IPS-20b (cell line): ENCODE measurements at regions not wholly inside any gene's neighbourhood (a gene's known extent, or its start where the extent isn't known, plus 50 kb on each side); places are given as distances from the start of the nearest gene placed in this dataset.
A peak's percentile ranks its signal among the peaks of the same experiment; 100 is the strongest.

Experiments used
- H3K27ac ChIP-seq: one replicate; pipeline ENCODE4 v1.5.1; 2013; ENCODE audit warnings: low read length
- H3K27me3 ChIP-seq: 2 replicates; pipeline ENCODE4 v1.6.1; 2013; ENCODE audit warnings: mild to moderate bottlenecking, low read length, inconsistent platforms; ENCODE audit not compliant: insufficient read depth
- H3K36me3 ChIP-seq: 2 replicates; pipeline ENCODE4 v1.6.1; 2013; ENCODE audit warnings: low read depth, mild to moderate bottlenecking, inconsistent platforms, low read length, moderate library complexity; ENCODE audit not compliant: insufficient read depth
- H3K4me1 ChIP-seq: 2 replicates; pipeline ENCODE4 v1.6.1; 2013; ENCODE audit warnings: mild to moderate bottlenecking, control low read depth, inconsistent platforms, low read length, moderate library complexity; ENCODE audit not compliant: insufficient read depth
- H3K4me3 ChIP-seq: 2 replicates; pipeline ENCODE4 v1.5.1; 2013; ENCODE audit warnings: mild to moderate bottlenecking, low read length, inconsistent platforms
- H3K9ac ChIP-seq: 2 replicates; pipeline ENCODE4 v1.6.1; 2013; ENCODE audit warnings: low read depth, mild to moderate bottlenecking, inconsistent platforms, low read length, moderate library complexity
- H3K9me3 ChIP-seq: 2 replicates; pipeline ENCODE4 v1.6.1; 2013; ENCODE audit warnings: mild to moderate bottlenecking, low read depth, low read length, inconsistent platforms; ENCODE audit not compliant: insufficient read depth

DNA sequence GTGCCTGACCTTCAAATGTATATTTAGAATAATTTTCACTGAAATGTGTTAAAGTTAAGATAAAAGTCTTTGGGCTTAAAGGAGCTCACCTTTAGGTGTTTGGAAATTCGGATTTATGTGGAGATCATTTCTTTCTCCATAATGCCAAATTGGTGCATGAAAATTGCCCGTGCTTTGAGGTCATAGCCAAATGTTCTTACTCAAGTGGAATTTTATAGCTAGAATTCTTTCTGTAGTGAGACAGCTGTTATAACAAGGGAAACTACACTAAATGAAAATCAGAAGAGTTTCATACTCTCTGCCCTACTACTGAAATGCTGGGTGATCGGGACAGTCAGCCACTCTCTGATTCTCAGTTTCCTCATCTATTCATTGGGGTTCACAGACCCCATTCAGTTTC, 89.5 kb upstream of the DBX1 start:
- no peaks in the 10 kb centered on the region for H3K9me3 ChIP-seq
- peaks cover 21% of the 10 kb centered on the region; the same call in 1 of the 2 replicates for H3K4me1 ChIP-seq
- H3K27me3 ChIP-seq, result peaks cover 81% of the 10 kb centered on the region; the same call in 1 of the 2 replicates
- no peak overlapping the region for H3K27ac ChIP-seq
- H3K4me3 ChIP-seq, result no peak overlapping the region
- no peak overlapping the region for H3K9ac ChIP-seq
- H3K36me3 ChIP-seq, result no peaks in the 10 kb centered on the region

GRCh38 chr11:20249378-20249777, 89.1 kb upstream of the DBX1 start:
- Histone ChIP-seq H3K36me3 (no peaks in the 10 kb centered on the region), H3K27ac (no peak overlapping the region), H3K9me3 (no peaks in the 10 kb centered on the region), H3K4me3 (no peak overlapping the region), H3K9ac (no peak overlapping the region), H3K27me3 (peaks cover 76% of the 10 kb centered on the region; the same call in 1 of the 2 replicates), H3K4me1 (peaks cover 21% of the 10 kb centered on the region; the same call in 1 of the 2 replicates)

DNA sequence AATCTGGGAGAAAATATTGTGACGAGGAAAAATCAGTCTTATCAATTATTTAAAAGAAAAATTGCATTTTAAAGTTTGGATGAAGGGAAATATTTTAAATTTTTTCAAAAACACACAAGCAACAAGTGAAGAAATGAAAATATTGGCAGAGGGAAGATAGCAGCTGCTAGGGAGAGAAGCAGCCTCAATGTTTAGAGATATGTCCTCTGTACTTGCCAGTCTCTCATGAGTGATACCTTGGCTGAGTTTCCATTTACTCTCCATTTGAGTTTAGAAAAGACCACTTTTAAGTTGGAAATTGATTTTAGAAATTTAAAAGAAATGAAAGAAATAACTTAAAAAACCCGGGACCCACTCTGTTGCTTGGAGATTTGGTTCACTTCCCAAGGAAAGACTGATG, 88.6 kb upstream of the DBX1 start:
- Histone ChIP-seq H3K4me1 (peaks cover 21% of the 10 kb centered on the region; the same call in 1 of the 2 replicates), H3K36me3 (no peaks in the 10 kb centered on the region), H3K4me3 (no peak overlapping the region), H3K9ac (no peak overlapping the region), H3K27ac (no peak overlapping the region), H3K9me3 (no peaks in the 10 kb centered on the region), H3K27me3 (peaks cover 71% of the 10 kb centered on the region; the same call in 1 of the 2 replicates)

DNA sequence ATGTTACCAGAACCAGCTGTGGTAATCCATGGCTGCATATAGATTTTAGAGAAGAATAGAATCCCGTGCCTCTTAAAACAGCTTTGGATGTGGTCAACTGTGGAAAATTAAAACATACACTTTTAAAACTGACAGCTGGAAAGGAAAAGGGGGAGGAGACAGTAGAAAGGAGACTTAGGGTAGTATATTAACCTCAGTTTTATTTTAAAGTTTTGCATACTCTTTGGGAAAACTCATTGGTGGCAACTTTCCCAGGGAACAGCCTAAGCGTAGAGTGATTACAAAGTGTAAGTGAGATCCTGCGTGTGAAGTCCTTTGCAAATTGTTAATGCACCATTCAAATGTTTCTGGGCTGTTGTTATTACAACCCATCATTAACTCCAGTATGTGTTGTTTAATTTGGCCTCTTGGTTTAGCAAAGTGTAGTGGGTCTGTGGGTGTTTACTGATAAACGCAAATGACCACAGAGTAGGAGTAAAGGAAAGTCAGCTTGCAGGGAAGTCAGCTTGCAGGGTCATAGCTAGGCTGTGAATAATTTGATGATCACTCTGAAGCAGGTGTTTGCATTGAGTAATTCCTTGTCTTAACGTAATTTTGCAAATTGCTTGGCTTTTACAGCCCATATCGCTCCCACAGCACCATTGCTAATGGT, 88.0 kb upstream of the DBX1 start:
- H3K9ac ChIP-seq, result no peak overlapping the region
- no peak overlapping the region for H3K27ac ChIP-seq
- peak overlapping the region; percentile 57; the same call in 1 of the 2 replicates for H3K4me3 ChIP-seq
- H3K36me3 ChIP-seq, result no peaks in the 10 kb centered on the region
- H3K27me3 ChIP-seq, result peaks cover 65% of the 10 kb centered on the region; the same call in 1 of the 2 replicates
- peaks cover 21% of the 10 kb centered on the region; the same call in 1 of the 2 replicates for H3K4me1 ChIP-seq
- no peaks in the 10 kb centered on the region for H3K9me3 ChIP-seq

GRCh38 chr11:20247591-20248007, 87.3 kb upstream of the DBX1 start:
- Histone ChIP-seq H3K4me1 (peaks cover 21% of the 10 kb centered on the region; the same call in 1 of the 2 replicates), H3K27me3 (peaks cover 65% of the 10 kb centered on the region; the same call in 1 of the 2 replicates), H3K4me3 (peak overlapping the region; percentile 57), H3K9me3 (no peaks in the 10 kb centered on the region), H3K36me3 (no peaks in the 10 kb centered on the region), H3K9ac (0 out of 2 replicates have a peak overlapping the region, but pooled peaks have one; percentile 25), H3K27ac (no peak overlapping the region)

GRCh38 chr11:20243974-20244373, 83.7 kb upstream of the DBX1 start:
- peaks cover 19% of the 10 kb centered on the region; the same call in 1 of the 2 replicates for H3K4me1 ChIP-seq
- H3K9ac ChIP-seq, result no peak overlapping the region
- H3K27me3 ChIP-seq, result peaks cover 34% of the 10 kb centered on the region; the same call in 1 of the 2 replicates

GRCh38 chr11:20238712-20239111, 78.4 kb upstream of the DBX1 start:
- no peaks in the 10 kb centered on the region for H3K9me3 ChIP-seq
- H3K4me1 ChIP-seq, result no peaks in the 10 kb centered on the region
- no peaks in the 10 kb centered on the region for H3K36me3 ChIP-seq
- no peak overlapping the region for H3K9ac ChIP-seq
- H3K27ac ChIP-seq, result no peak overlapping the region
- no peak overlapping the region for H3K4me3 ChIP-seq
- peaks cover 6% of the 10 kb centered on the region for H3K27me3 ChIP-seq

More at GRCh38 chr11:20243974-20244373, 83.7 kb upstream of the DBX1 start:
- Histone ChIP-seq H3K9me3 (no peaks in the 10 kb centered on the region), H3K27ac (no peak overlapping the region), H3K4me3 (no peak overlapping the region), H3K36me3 (no peaks in the 10 kb centered on the region)

DNA sequence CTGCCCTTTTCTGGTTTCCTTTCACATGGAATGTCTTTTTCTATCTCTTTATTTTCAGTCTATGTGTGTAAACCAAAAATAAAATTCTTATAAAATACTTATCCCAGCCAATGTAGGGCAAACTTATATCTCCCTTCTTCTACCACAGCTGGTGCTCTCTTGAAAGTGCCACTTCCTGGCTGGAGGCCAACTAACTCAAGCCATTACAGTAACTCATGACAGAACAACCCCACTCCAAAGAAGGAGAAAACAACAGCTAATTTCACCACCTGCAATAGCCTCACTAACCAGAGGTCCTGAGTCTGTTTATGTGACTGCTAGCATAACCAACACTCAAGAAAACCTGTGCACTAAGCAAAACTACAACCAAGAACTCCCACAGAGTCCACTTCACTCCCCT, 74.9 kb upstream of the DBX1 start:
- H3K27me3 ChIP-seq, result peaks cover 6% of the 10 kb centered on the region
- H3K36me3 ChIP-seq, result no peaks in the 10 kb centered on the region
- no peaks in the 10 kb centered on the region; the same call in 1 of the 2 replicates for H3K9me3 ChIP-seq
- no peak overlapping the region for H3K4me3 ChIP-seq
- H3K9ac ChIP-seq, result no peak overlapping the region
- no peak overlapping the region for H3K27ac ChIP-seq
- H3K4me1 ChIP-seq, result no peaks in the 10 kb centered on the region

GRCh38 chr11:20227631-20228030, 67.4 kb upstream of the DBX1 start:
- peaks cover 4% of the 10 kb centered on the region for H3K9me3 ChIP-seq
- no peak overlapping the region for H3K9ac ChIP-seq
- no peak overlapping the region for H3K27ac ChIP-seq
- H3K36me3 ChIP-seq, result no peaks in the 10 kb centered on the region
- no peaks in the 10 kb centered on the region for H3K4me1 ChIP-seq
- no peak overlapping the region for H3K4me3 ChIP-seq
- peaks cover 23% of the 10 kb centered on the region for H3K27me3 ChIP-seq

DNA sequence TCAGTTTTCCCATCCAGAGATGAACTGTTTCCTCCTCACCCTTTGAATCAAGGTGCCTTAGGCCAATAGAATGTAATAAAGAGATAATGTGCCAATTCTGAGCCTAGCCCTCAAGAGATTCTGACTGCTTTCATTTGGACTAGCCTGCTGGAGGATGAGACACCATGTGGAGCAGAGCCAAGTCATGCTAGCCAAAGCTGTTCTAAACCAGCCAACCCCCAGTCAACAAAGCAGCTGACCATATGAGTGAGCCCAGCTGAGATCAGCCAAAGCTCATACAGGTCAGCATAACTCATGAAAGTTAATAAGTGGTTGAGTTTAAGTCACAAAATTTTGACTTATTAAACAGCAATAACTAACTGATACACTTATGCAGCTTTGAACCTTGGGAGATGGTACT, 66.7 kb upstream of the DBX1 start:
- H3K9me3 ChIP-seq, result peaks cover 4% of the 10 kb centered on the region
- no peaks in the 10 kb centered on the region for H3K4me1 ChIP-seq
- H3K36me3 ChIP-seq, result no peaks in the 10 kb centered on the region
- H3K27me3 ChIP-seq, result peaks cover 26% of the 10 kb centered on the region
- H3K4me3 ChIP-seq, result no peak overlapping the region
- no peak overlapping the region for H3K9ac ChIP-seq
- no peak overlapping the region for H3K27ac ChIP-seq

DNA sequence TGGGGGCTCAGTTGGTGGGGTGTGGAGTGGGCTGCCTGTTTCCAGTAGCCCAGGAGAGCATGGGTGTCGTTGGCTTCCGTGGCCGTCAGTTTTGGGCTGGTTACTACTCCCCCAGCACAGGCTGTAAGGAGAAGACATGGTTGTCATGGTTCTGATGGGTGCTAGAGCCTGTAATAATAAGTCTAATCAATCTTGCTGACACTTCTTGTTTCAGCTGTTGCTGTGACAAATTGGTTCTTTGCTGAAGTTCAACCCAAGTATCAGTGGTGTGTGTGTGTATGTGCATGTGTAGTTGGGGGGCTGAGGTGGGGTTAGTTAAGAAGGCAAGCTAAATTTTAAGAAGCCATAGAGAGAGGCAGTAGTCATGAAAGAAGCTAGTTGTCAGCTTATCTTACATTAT, 61.3 kb upstream of the DBX1 start:
- Histone ChIP-seq H3K27me3 (peaks cover 47% of the 10 kb centered on the region), H3K9ac (no peak overlapping the region), H3K27ac (no peak overlapping the region), H3K36me3 (no peaks in the 10 kb centered on the region), H3K9me3 (no peaks in the 10 kb centered on the region), H3K4me1 (no peaks in the 10 kb centered on the region), H3K4me3 (no peak overlapping the region)

DNA sequence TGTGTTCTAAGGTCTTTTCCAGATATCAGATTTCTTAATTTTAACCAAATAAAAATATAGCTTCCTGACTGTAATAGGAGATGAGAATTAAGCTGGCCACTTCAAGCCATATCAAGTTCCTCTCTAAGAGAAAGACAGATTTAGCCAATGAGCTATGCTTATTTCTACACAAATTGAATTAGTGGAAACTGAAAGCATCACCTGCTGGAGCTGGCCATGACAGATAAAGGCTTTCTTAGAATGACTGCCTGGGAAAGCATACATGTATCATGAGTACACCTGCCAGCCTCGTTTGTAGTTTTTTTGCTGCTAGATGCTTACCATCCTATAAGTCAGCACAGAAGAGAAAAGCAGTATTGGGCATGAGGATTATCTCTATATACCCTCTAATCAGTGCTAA, 53.5 kb upstream of the DBX1 start:
- H3K27ac ChIP-seq, result no peak overlapping the region
- no peak overlapping the region for H3K9ac ChIP-seq
- H3K9me3 ChIP-seq, result no peaks in the 10 kb centered on the region
- H3K4me3 ChIP-seq, result no peak overlapping the region
- H3K4me1 ChIP-seq, result peaks cover 4% of the 10 kb centered on the region; the same call in 1 of the 2 replicates
- H3K36me3 ChIP-seq, result no peaks in the 10 kb centered on the region
- H3K27me3 ChIP-seq, result peaks cover 75% of the 10 kb centered on the region
